ENCODE measurements at regions not wholly inside any gene's neighbourhood (a gene's known extent, or its start where the extent isn't known, plus 50 kb on each side); places are given as distances from the start of the nearest gene placed in this dataset.

DNA sequence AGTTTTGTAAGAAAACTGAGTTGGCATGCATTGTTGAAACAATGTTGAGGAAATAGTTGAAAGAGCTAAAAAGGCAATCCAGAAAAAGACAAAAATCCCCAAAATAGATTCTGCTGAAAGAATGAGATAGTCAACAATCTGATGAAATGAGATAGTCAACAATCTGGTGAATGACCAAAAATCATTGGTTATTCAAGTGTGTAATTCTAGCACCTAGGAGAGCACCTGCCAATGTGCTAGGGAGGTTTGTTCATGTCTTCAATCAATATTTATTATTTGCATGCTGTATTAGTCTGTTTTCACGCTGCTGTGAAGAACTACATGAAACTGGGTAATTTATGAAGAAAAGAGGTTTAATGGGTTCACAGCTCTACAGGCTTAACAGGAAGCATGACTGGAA is 307.1 kb upstream of the HSF2 start:
- Histone ChIP-seq H3K9ac (ENCODE audit: low read length) (no peak overlapping the region), H3K27ac (ENCODE audit: low read length) (no peak overlapping the region), H3K36me3 (ENCODE audit: insufficient read depth, low read length) (no peaks in the 10 kb centered on the region), H2AFZ (ENCODE audit: low read depth, low read length) (no peak overlapping the region), H3K4me2 (ENCODE audit: low read length) (no peak overlapping the region), H3K9me2 (ENCODE audit: insufficient read depth, low read length) (no peaks in the 10 kb centered on the region), H3K4me3 (ENCODE audit: low read length) (no peak overlapping the region), H3K79me2 (replicated peaks; ENCODE audit: insufficient read depth, low read length) (no peaks in the 10 kb centered on the region), H3F3A (ENCODE audit: insufficient read depth, low read length, poor library complexity, severe bottlenecking) (no peaks in the 10 kb centered on the region), H3K27me3 (ENCODE audit: insufficient read depth, low read depth, low read length) (no peaks in the 10 kb centered on the region), H3K9me3 (ENCODE audit: low read length) (no peaks in the 10 kb centered on the region), H4K20me1 (ENCODE audit: insufficient read depth) (no peaks in the 10 kb centered on the region)
- TF ChIP-seq, protein P1, sequence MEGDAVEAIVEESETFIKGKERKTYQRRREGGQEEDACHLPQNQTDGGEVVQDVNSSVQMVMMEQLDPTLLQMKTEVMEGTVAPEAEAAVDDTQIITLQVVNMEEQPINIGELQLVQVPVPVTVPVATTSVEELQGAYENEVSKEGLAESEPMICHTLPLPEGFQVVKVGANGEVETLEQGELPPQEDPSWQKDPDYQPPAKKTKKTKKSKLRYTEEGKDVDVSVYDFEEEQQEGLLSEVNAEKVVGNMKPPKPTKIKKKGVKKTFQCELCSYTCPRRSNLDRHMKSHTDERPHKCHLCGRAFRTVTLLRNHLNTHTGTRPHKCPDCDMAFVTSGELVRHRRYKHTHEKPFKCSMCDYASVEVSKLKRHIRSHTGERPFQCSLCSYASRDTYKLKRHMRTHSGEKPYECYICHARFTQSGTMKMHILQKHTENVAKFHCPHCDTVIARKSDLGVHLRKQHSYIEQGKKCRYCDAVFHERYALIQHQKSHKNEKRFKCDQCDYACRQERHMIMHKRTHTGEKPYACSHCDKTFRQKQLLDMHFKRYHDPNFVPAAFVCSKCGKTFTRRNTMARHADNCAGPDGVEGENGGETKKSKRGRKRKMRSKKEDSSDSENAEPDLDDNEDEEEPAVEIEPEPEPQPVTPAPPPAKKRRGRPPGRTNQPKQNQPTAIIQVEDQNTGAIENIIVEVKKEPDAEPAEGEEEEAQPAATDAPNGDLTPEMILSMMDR (IDR thresholded peaks at IDR 0.05; ENCODE audit: poor library complexity, severe bottlenecking) = no peak
- TF ChIP-seq TAF1 (IDR thresholded peaks at IDR 0.05; ENCODE audit: low read depth) = no peak
- TF ChIP-seq RAD21 (conservative IDR thresholded peaks at IDR 0.05) = no peak
- TF ChIP-seq EZH2 (IDR thresholded peaks at IDR 0.05; ENCODE audit: borderline replicate concordance, insufficient read depth, low read length, poor library complexity, severe bottlenecking) = no peak
- TF ChIP-seq, protein P2, sequence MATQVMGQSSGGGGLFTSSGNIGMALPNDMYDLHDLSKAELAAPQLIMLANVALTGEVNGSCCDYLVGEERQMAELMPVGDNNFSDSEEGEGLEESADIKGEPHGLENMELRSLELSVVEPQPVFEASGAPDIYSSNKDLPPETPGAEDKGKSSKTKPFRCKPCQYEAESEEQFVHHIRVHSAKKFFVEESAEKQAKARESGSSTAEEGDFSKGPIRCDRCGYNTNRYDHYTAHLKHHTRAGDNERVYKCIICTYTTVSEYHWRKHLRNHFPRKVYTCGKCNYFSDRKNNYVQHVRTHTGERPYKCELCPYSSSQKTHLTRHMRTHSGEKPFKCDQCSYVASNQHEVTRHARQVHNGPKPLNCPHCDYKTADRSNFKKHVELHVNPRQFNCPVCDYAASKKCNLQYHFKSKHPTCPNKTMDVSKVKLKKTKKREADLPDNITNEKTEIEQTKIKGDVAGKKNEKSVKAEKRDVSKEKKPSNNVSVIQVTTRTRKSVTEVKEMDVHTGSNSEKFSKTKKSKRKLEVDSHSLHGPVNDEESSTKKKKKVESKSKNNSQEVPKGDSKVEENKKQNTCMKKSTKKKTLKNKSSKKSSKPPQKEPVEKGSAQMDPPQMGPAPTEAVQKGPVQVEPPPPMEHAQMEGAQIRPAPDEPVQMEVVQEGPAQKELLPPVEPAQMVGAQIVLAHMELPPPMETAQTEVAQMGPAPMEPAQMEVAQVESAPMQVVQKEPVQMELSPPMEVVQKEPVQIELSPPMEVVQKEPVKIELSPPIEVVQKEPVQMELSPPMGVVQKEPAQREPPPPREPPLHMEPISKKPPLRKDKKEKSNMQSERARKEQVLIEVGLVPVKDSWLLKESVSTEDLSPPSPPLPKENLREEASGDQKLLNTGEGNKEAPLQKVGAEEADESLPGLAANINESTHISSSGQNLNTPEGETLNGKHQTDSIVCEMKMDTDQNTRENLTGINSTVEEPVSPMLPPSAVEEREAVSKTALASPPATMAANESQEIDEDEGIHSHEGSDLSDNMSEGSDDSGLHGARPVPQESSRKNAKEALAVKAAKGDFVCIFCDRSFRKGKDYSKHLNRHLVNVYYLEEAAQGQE (IDR thresholded peaks at IDR 0.05; ENCODE audit: borderline replicate concordance) = no peak
- no peak for TF ChIP-seq EP300 (conservative IDR thresholded peaks at IDR 0.05; ENCODE audit: poor library complexity, severe bottlenecking)
- TF ChIP-seq POLR2AphosphoS5 (IDR thresholded peaks at IDR 0.05) = no peak
- no peak for TF ChIP-seq MXI1 (conservative IDR thresholded peaks at IDR 0.05; ENCODE audit: poor library complexity, severe bottlenecking)
- no peak for TF ChIP-seq SMC3 (conservative IDR thresholded peaks at IDR 0.05; ENCODE audit: poor library complexity)

DNA sequence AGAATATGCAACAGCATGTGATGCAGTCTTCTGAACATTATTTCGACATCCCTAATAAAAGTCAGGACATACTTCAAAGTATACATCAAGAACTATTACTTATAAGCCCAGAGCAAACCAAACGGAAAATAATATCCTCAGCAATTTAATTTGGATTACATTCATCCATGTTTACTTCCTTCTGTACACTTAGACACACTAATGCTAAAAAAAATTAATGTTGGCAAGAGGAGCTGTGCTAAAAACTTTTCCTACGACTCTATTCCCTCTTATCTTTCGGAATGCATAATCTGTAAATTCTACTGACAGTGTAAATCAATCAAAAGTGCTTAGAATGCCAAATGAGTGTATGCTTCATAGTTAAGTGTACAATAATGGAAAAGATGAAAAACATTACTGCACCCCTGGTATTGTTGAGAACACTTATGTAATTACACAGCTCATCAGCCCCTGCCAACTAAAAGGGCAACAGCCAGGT is 301.2 kb upstream of the HSF2 start:
- H3K4me3 ChIP-seq (ENCODE audit: low read length) = no peak overlapping the region
- H3K79me2 ChIP-seq (replicated peaks; ENCODE audit: insufficient read depth, low read length) = no peaks in the 10 kb centered on the region
- no peaks in the 10 kb centered on the region for H3F3A ChIP-seq (ENCODE audit: insufficient read depth, low read length, poor library complexity, severe bottlenecking)
- TF ChIP-seq SMC3 (conservative IDR thresholded peaks at IDR 0.05; ENCODE audit: poor library complexity) = no peak
- TF ChIP-seq, protein P2 (IDR thresholded peaks at IDR 0.05; ENCODE audit: borderline replicate concordance) = no peak
- TF ChIP-seq EZH2 (IDR thresholded peaks at IDR 0.05; ENCODE audit: borderline replicate concordance, insufficient read depth, low read length, poor library complexity, severe bottlenecking) = no peak
- no peak for TF ChIP-seq POLR2AphosphoS5 (IDR thresholded peaks at IDR 0.05)
- no peak for TF ChIP-seq TAF1 (IDR thresholded peaks at IDR 0.05; ENCODE audit: low read depth)
- TF ChIP-seq, protein P1 (IDR thresholded peaks at IDR 0.05; ENCODE audit: poor library complexity, severe bottlenecking) = no peak
- no peak for TF ChIP-seq EP300 (conservative IDR thresholded peaks at IDR 0.05; ENCODE audit: poor library complexity, severe bottlenecking)
- no peak for TF ChIP-seq MXI1 (conservative IDR thresholded peaks at IDR 0.05; ENCODE audit: poor library complexity, severe bottlenecking)
- no peak for TF ChIP-seq RAD21 (conservative IDR thresholded peaks at IDR 0.05)
- no peaks in the 10 kb centered on the region for H3K27me3 ChIP-seq (ENCODE audit: insufficient read depth, low read depth, low read length)
- no peak overlapping the region for H3K9ac ChIP-seq (ENCODE audit: low read length)
- no peak overlapping the region for H2AFZ ChIP-seq (ENCODE audit: low read depth, low read length)
- no peaks in the 10 kb centered on the region for H3K9me2 ChIP-seq (ENCODE audit: insufficient read depth, low read length)
- no peak overlapping the region for H3K27ac ChIP-seq (ENCODE audit: low read length)
- no peaks in the 10 kb centered on the region for H3K36me3 ChIP-seq (ENCODE audit: insufficient read depth, low read length)
- H3K9me3 ChIP-seq (ENCODE audit: low read length) = no peaks in the 10 kb centered on the region
- H4K20me1 ChIP-seq (ENCODE audit: insufficient read depth) = no peaks in the 10 kb centered on the region
- H3K4me2 ChIP-seq (ENCODE audit: low read length) = no peak overlapping the region
